ENCODE measurements at regions not wholly inside any gene's neighbourhood (a gene's known extent, or its start where the extent isn't known, plus 50 kb on each side); places are given as distances from the start of the nearest gene placed in this dataset.
A peak's percentile ranks its signal among the peaks of the same experiment; 100 is the strongest.

DNA sequence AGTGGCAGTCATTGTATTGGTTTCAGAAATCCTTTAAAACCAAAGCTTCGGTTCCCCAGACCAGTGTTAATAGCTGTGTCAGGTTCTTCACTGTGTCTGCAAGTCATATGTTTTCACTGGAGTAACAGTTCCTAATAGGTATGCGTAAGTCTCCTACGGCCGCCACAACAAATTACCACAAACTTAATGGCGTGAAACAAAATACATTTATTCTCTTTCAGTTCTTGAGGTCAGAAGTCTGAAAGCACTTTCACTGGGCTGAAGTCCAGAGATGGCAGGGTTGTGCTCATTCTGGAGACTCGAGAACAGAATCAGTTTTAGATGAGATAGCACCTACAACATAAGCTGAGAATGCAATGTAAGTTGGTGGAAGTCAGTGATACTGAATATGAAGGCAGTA lies 556.2 kb downstream of the TLE4 start:
- no peak for DNase-seq (ENCODE audit: low read depth)

DNA sequence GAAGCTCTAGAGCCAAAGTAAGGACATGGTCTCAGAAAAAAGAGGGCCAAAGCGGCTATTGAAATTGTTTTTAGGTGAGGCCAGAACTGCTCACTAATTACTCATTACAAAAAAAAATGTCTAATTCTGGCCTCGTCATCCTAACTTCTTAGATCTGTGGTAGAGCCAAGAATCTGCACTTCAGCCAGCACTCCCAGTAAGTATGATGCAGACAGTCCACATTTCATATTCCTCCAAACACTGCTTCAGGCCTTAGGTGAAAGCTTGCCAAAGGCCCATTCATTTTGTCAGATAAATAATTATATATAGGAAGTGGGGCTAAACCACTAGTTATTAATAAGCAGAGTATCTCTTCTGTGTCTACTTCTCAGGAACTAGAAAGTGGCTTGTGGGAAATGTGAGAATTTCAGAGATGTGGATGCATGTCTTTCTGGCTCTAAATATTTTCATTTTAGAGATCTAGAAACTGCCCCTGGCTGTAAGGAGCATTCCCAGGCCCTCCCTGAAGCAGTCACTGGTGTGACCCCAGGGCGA lies 554.0 kb downstream of the TLE4 start:
- DNase-seq (ENCODE audit: low read depth): peak; percentile 3

- no peak for DNase-seq (ENCODE audit: low read depth)
Observed at GRCh38 chr9:80117031-80117430, 545.3 kb downstream of the TLE4 start.

DNA sequence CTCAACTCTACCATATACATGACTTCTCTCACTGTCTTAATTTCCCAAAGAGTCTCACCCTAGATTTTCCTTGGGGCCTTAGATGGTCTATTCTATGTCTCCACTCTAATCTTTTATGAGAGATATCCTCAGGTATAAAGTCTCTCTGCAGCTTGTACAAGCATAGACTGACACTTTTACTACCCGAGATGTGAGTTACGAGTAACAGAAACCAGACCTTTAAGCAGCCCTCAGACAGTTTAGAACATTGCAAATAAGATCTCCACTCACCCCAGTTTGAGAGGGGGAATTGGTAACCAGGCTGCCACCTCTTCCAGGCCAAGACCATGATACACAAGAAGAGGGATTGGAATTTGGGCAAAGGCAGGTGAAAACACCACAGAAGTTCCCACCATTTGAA lies 542.5 kb downstream of the TLE4 start:
- DNase-seq (ENCODE audit: low read depth): no peak

DNA sequence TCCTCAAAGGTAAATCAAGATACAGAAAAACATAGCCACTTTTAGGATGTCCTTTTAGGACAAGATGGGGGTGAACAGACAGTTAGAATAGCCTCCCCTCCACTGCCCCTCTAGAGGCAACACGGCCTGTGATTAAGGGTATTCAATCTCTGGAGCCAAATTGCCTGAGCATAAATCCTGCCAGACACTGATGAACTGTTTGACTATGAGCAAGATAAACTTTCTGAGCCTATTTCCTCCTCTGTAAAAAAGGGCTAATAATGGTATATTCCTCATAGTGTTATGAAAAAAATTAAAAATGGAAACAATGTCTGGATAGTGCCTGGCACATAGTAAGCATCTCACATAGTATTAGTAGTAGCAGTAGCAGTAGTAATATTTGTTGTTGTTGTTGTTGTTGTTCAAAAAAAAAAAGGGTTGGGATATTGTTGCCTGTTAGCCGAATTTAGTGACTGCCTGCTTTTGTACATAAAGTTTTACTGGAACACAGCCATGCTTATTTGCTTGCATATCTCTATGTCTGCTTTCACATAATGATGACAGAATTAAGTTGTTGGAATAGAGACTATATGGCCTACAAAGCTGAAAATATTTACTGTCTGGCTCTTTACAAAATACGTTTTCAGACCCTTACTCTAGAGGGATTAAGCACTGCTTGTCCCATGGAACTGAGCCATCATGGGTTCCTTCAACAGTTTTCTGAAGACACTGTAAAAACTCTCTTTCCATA lies 536.3 kb downstream of the TLE4 start:
- DNase-seq (ENCODE audit: low read depth): no peak

DNA sequence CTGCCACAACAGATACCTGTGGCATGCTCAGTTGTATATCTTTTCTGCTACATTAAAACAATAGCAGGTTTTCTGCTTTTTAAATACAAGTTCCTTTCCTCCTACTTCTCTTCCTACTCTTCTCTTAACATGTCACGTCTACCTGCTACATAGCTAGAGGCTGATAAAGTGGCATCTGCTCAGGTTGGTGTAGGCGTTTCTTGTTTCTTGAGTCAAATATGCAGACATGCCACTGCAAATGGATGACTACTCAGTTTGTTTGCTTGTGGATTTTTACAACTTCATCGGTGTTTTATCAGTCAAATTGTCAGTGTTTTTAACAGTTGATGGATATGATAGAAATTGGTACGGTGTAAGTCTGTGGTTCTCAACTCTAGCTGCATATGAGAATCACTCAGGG lies 525.7 kb downstream of the TLE4 start:
- DNase-seq (ENCODE audit: low read depth): no peak

- no peak for DNase-seq (ENCODE audit: low read depth)
Observed at GRCh38 chr9:80094176-80094771, 522.5 kb downstream of the TLE4 start.

DNA sequence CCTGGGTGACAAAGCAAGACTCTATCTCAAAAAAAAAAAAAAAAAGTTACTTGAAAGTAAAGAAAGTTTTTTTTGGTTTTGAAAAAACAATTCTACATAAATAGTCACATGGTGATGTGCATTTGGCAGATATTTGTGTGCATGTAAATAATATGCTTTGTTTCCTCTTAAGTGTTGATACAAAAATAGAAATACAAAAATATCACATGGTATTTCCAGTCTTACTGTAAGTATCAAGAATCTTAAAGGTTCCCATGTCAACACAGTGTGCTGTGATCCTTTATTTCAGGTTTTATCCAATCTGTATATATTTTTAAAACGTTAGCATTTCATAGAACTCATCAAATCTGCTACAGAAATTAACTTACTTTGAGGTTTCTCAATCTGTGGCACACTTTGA lies 521.9 kb downstream of the TLE4 start:
- DNase-seq (ENCODE audit: low read depth): no peak

DNA sequence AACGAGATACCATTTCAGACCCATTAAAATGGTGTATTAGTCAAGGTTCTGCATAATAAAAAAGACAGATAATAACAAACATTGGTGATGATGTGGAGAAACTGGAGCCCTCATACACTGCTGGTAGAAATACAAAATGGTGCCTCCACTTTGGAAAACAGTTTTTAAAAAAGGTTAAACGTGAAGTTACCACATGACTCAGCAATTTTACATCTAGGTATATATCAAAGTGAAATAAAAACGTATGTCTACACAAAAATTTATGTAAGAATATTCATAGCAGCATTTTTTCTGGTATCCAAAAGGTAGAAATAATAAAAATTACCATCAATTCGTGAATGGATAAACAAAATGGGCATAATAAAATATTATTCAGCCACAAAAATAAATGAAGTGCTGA lies 519.8 kb downstream of the TLE4 start:
- DNase-seq (ENCODE audit: low read depth): no peak

DNA sequence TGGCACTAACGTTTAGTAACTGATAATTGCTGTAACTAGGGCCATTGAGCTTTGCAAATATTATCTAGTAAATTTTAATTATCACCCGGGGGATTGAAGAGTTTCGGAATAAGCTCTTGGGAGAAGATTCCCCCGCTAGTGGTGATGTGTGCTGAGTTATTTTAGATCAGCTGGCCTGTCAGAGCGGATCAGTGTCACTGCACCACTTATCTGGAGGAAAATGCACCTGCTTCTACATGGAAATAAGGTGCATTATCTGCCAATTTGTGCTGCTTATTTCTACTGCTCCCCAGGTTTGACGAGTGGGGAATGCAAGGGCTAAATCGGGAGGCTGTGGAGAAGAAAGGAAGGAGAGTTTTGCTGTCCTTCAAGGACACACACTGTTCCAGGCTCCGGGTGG lies 518.6 kb downstream of the TLE4 start:
- no peak for DNase-seq (ENCODE audit: low read depth)

- no peak for DNase-seq (ENCODE audit: low read depth)
Observed at GRCh38 chr9:80086822-80087345, 515.1 kb downstream of the TLE4 start.

GRCh38 chr9:80086386-80086785 lies 514.6 kb downstream of the TLE4 start:
- DNase-seq (ENCODE audit: low read depth): no peak

DNA sequence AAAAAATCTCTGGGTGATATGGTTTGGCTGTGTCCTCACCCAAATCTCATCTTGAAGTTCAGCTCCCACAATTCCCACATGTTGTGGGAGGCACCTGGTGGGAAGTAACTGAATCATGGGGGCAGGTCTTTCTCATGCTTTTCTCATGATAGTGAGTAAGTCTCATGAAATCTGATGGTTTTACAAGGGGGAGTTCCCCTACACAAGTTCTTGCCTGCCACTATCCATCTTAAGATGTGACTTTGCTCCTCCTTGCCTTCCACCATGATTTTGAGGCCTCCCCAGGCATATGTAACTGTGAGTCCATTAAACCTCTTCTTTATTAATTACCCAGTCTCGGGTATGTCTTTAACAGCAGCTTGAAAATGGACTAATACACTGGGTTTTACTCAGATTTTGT lies 513.9 kb downstream of the TLE4 start:
- peak; percentile 1 for DNase-seq (ENCODE audit: low read depth)

- DNase-seq (ENCODE audit: low read depth): no peak
Observed at GRCh38 chr9:80082213-80082612, 510.4 kb downstream of the TLE4 start.

DNA sequence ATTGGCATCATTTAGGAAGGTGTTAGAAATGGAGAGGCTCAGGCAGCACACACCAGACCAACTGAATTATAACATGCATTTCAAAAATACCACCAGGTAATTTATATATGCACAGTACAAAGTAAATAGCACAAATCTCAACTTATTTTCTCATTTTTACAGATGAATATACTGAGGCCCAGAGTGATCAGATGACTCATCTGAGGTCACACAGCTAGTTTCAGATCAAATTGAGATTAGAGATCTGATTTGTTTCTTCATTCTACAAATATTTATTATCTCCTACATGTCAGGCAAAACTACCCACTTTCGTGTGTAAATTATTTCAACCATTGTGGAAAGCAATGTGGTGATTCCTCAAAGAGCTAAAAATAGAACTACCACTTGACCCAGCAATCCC lies 507.1 kb downstream of the TLE4 start:
- DNase-seq (ENCODE audit: low read depth): peak; percentile 1

- no peak for DNase-seq (ENCODE audit: low read depth)
Observed at GRCh38 chr9:80077059-80077458, 505.3 kb downstream of the TLE4 start.

DNA sequence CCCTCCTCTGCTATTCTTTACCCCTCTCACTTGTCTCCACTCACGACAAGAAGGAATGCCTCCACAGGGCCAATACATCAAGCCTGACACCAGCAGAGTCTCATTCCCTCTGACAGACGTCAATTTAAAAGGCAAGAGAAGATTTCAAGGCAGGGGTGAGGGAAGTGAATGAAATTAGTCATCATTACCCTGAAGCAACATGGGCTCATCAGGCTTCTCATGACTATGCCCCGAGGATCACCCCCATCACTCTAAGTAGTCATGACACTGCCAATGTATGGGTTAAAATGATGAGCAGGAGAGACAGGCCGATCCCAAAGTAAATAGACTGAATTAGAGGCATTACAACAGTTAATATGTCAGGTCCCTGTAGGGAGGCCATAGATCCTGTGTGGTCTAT lies 504.4 kb downstream of the TLE4 start:
- peak; percentile 13 for DNase-seq (ENCODE audit: low read depth)

DNA sequence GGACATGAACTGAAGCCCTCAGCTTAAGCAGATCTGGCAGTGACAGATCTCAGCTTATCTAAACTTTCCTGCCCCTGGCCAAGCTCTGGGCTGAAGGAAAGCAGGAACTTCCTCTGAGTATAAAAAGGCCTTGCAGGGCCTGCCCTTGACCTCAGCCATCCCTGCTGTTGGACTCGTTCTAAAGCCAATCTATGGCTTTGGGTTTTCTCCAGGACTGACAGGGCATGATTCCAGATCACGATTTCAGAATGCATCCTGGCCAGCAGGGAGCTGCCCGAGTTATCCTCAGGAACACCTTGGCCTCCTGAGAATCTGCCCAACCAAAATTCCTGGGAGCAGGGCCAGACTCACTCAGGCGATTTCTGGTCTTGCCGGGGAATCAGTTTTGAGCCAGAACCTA lies 502.7 kb downstream of the TLE4 start:
- DNase-seq (ENCODE audit: low read depth): no peak

GRCh38 chr9:80072451-80072850 lies 500.7 kb downstream of the TLE4 start:
- DNase-seq (ENCODE audit: low read depth): no peak

- DNase-seq (ENCODE audit: low read depth): no peak
Observed at GRCh38 chr9:80070071-80070742, 498.4 kb downstream of the TLE4 start.

DNA sequence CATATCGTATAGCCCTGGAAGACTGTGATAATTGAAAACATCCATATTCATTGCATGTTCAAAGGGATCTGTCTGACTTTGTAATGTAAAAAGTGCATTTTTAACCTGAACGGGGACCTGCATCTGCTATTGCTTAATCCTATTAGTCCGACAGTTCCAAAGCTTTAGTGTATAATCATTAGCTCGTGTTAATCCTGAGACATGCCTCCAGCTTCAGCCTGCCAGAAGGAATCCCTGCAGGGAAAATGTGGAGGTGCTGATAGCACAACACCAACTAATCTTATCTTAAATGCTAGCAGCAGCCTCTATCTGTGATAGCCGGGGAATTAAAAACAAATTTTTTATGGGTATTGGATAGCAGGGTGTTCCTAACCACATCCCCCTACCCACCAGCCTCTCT lies 495.2 kb downstream of the TLE4 start:
- no peak for DNase-seq (ENCODE audit: low read depth)

- no peak for DNase-seq (ENCODE audit: low read depth)
Observed at GRCh38 chr9:80062567-80062966, 490.8 kb downstream of the TLE4 start.

GRCh38 chr9:80061940-80062339 lies 490.2 kb downstream of the TLE4 start:
- DNase-seq (ENCODE audit: low read depth): peak; percentile 58
